Astrocyte (in vitro differentiated cells and primary cell): ENCODE measurements at regions not wholly inside any gene's neighbourhood (a gene's known extent, or its start where the extent isn't known, plus 50 kb on each side); places are given as distances from the start of the nearest gene placed in this dataset.

Experiments used
- EZH2 ChIP-seq: IDR thresholded peaks from 2 replicates; pipeline ENCODE4 v1.6.1; 2012; ENCODE audit warnings: mild to moderate bottlenecking, low read length, inconsistent platforms; ENCODE audit not compliant: insufficient read depth
- TF ChIP-seq, protein P1 (sequence below): IDR thresholded peaks from 2 replicates; pipeline ENCODE4 v1.5.1; 2011; ENCODE audit warnings: low read depth, mild to moderate bottlenecking, inconsistent platforms, low read length, moderate library complexity; ENCODE audit not compliant: insufficient read depth

DNA sequence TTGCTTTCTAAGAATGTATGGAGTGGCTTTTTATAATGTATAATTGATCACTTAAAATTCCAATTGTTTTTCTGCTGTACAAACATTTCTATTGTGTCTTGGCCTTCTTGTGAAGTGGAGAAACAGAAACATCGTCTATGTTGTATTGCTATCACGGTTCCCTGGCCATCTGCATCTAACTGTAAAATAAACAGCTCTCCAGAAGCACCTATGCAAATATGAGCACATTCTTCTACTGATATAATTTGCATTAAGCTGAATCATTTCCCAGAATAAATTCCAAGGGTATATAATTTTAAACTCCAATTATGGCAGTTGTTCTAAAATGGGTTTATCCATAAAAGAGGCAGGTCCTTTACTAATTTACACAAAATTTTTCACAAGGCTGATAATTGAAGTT lies 261.6 kb upstream of the STS start:
- TF ChIP-seq, protein P1, sequence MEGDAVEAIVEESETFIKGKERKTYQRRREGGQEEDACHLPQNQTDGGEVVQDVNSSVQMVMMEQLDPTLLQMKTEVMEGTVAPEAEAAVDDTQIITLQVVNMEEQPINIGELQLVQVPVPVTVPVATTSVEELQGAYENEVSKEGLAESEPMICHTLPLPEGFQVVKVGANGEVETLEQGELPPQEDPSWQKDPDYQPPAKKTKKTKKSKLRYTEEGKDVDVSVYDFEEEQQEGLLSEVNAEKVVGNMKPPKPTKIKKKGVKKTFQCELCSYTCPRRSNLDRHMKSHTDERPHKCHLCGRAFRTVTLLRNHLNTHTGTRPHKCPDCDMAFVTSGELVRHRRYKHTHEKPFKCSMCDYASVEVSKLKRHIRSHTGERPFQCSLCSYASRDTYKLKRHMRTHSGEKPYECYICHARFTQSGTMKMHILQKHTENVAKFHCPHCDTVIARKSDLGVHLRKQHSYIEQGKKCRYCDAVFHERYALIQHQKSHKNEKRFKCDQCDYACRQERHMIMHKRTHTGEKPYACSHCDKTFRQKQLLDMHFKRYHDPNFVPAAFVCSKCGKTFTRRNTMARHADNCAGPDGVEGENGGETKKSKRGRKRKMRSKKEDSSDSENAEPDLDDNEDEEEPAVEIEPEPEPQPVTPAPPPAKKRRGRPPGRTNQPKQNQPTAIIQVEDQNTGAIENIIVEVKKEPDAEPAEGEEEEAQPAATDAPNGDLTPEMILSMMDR = no peak
- TF ChIP-seq EZH2 = no peak
